ENCODE measurements at regions not wholly inside any gene's neighbourhood (a gene's known extent, or its start where the extent isn't known, plus 50 kb on each side); places are given as distances from the start of the nearest gene placed in this dataset.

GRCh38 chr7:25311346-25311745 lies 83.1 kb upstream of the NPVF start:
- Histone ChIP-seq H3K27ac (no peak overlapping the region), H3K4me2 (no peak overlapping the region), H3K4me1 (no peaks in the 10 kb centered on the region), H3K4me3 (no peak overlapping the region), H3K9me3 (no peaks in the 10 kb centered on the region)
- CTCF ChIA-PET, result no interaction called here
- ATAC-seq (no peak), FAIRE-seq (no peak), DNase-seq (ENCODE audit: low read depth in 1 of 2, low spot score in 1 of 2) (no peak)
- 3% methylated on average over 1 of the region's 1 CpG for WGBS (ENCODE audit: missing lambda C conversion rate)
- no peak for TF ChIP-seq CEBPB (IDR thresholded peaks at IDR 0.05)
- no peak for TF ChIP-seq HDAC2 (IDR thresholded peaks at IDR 0.05)
- TF ChIP-seq ELK1 (IDR thresholded peaks at IDR 0.05; ENCODE audit: low read depth, low read length), result no peak
- TF ChIP-seq RARB (CRISPR knock-in tag; IDR thresholded peaks at IDR 0.05), result no peak
- TF ChIP-seq RNF2 (IDR thresholded peaks at IDR 0.05; ENCODE audit: borderline replicate concordance, low read depth), result no peak
- TF ChIP-seq ZFP36 (IDR thresholded peaks at IDR 0.05; ENCODE audit: borderline replicate concordance, partially characterized antibody), result no peak
- TF ChIP-seq RFX5 (IDR thresholded peaks at IDR 0.05), result no peak
- TF ChIP-seq FOSL2 (IDR thresholded peaks at IDR 0.05), result no peak
- TF ChIP-seq FOSL2 (CRISPR knock-in tag; IDR thresholded peaks at IDR 0.05), result no peak
- no peak for TF ChIP-seq TFCP2L1 (CRISPR knock-in tag; IDR thresholded peaks at IDR 0.05)
- no peak for TF ChIP-seq EHF (CRISPR knock-in tag; IDR thresholded peaks at IDR 0.05)
- POLR2A ChIA-PET, result no interaction called here

DNA sequence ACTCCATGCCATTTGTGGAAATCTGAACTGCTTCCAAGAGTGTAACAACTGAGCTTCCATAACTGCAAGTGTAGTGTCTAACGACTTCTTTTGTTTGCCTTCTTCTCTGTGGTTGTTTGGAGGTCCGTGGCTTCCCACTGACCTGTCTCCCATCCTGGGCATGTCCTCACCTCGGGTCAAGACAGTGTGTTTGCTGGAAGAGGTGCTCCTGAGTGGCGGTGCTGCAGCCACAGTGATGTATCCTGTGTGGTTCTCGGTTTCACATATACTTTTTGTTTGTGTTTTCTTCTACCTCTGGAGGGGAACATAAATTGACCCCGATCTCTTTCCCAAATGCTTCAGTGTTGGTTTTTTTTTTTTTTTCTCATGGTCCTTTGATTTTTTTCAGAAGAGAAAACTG lies 84.7 kb upstream of the NPVF start:
- H3K4me3 ChIP-seq, result no peak overlapping the region
- no peaks in the 10 kb centered on the region for H3K4me1 ChIP-seq
- H3K9me3 ChIP-seq, result no peaks in the 10 kb centered on the region
- ChIA-PET POLR2A (no interaction called here), CTCF (no interaction called here)
- 13% methylated on average over 6 of the region's 6 CpGs for WGBS (ENCODE audit: missing lambda C conversion rate)
- ATAC-seq (no peak), FAIRE-seq (no peak), DNase-seq (ENCODE audit: low read depth in 1 of 2, low spot score in 1 of 2) (no peak)
- no peak overlapping the region for H3K27ac ChIP-seq
- H3K4me2 ChIP-seq, result no peak overlapping the region
- TF ChIP-seq RFX5 (IDR thresholded peaks at IDR 0.05) (no peak), ATOH8 (CRISPR knock-in tag; IDR thresholded peaks at IDR 0.05; ENCODE audit: low read depth) (no peak), ZSCAN20 (CRISPR knock-in tag; IDR thresholded peaks at IDR 0.05) (no peak), RCOR1 (IDR thresholded peaks at IDR 0.05; ENCODE audit: low read depth, low read length) (no peak), TP53 (CRISPR knock-in tag; IDR thresholded peaks at IDR 0.05) (no peak)

- TF ChIP-seq NPAS2 (CRISPR knock-in tag; IDR thresholded peaks at IDR 0.05; ENCODE audit: borderline replicate concordance) (no peak), ELK1 (IDR thresholded peaks at IDR 0.05; ENCODE audit: low read depth, low read length) (no peak), HEYL (CRISPR knock-in tag; IDR thresholded peaks at IDR 0.05) (no peak), MYC (IDR thresholded peaks at IDR 0.05; ENCODE audit: borderline replicate concordance, low read length) (no peak), EHF (CRISPR knock-in tag; IDR thresholded peaks at IDR 0.05) (no peak), EHMT2 (IDR thresholded peaks at IDR 0.05; ENCODE audit: low read depth) (no peak), MAZ (IDR thresholded peaks at IDR 0.05; ENCODE audit: borderline replicate concordance, low read depth, low read length) (no peak), JUNB (IDR thresholded peaks at IDR 0.05) (no peak), TP53 (CRISPR knock-in tag; IDR thresholded peaks at IDR 0.05) (no peak), ESRRA (IDR thresholded peaks at IDR 0.05; ENCODE audit: borderline replicate concordance, low read length) (no peak), TFCP2L1 (CRISPR knock-in tag; IDR thresholded peaks at IDR 0.05) (no peak), EP300 (IDR thresholded peaks at IDR 0.05) (no peak), ZC3H11A (IDR thresholded peaks at IDR 0.05) (no peak), CHD4 (IDR thresholded peaks at IDR 0.05; ENCODE audit: borderline replicate concordance) (no peak)
- TF ChIP-seq, protein P1, sequence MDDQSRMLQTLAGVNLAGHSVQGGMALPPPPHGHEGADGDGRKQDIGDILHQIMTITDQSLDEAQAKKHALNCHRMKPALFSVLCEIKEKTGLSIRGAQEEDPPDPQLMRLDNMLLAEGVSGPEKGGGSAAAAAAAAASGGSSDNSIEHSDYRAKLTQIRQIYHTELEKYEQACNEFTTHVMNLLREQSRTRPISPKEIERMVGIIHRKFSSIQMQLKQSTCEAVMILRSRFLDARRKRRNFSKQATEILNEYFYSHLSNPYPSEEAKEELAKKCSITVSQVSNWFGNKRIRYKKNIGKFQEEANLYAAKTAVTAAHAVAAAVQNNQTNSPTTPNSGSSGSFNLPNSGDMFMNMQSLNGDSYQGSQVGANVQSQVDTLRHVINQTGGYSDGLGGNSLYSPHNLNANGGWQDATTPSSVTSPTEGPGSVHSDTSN (IDR thresholded peaks at IDR 0.05), result no peak
- TF ChIP-seq, protein P2, sequence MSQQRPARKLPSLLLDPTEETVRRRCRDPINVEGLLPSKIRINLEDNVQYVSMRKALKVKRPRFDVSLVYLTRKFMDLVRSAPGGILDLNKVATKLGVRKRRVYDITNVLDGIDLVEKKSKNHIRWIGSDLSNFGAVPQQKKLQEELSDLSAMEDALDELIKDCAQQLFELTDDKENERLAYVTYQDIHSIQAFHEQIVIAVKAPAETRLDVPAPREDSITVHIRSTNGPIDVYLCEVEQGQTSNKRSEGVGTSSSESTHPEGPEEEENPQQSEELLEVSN (IDR thresholded peaks at IDR 0.05; ENCODE audit: borderline replicate concordance, low read depth), result no peak
- no peak overlapping the region for H3K27ac ChIP-seq
- H3K4me2 ChIP-seq, result no peak overlapping the region
- ChIA-PET CTCF (interaction anchor here (1.1 kb wide), 1 partner anchor 75 kb away, joined by 3 read pairs; no protein-coding TSS in a partner anchor), POLR2A (no interaction called here)
- no peak overlapping the region for H3K4me3 ChIP-seq
- no peak for FAIRE-seq
- ATAC-seq, result no peak
- WGBS (ENCODE audit: missing lambda C conversion rate), result 0% methylated on average over 1 of the region's 1 CpG
- no peak for DNase-seq (ENCODE audit: low read depth in 1 of 2, low spot score in 1 of 2)
- H3K4me1 ChIP-seq, result no peaks in the 10 kb centered on the region
- H3K9me3 ChIP-seq, result no peaks in the 10 kb centered on the region
Measured at GRCh38 chr7:25313526-25313925, 85.2 kb upstream of the NPVF start.

All from A549 (cell line).